NCI-H460 (cell line): ENCODE measurements at regions not wholly inside any gene's neighbourhood (a gene's known extent, or its start where the extent isn't known, plus 50 kb on each side); places are given as distances from the start of the nearest gene placed in this dataset.
A peak's percentile ranks its signal among the peaks of the same experiment; 100 is the strongest.
"Not testable (repeated sequence)": the region's sequence is repeated elsewhere in the genome, so short reads cannot be mapped to it uniquely, and the experiment has no call there.

ENCODE experiments used
- DNase-seq: peaks from one replicate; pipeline ENCODE4 v3.0.0-alpha.2; 2016; ENCODE audit warnings: low read depth; ENCODE audit errors: extremely low read depth

- no peak for DNase-seq
Measured at GRCh38 chr21:35512346-35512745, 463.2 kb upstream of the RUNX1 start.

GRCh38 chr21:35511696-35512162, 462.6 kb upstream of the RUNX1 start:
- no peak for DNase-seq

- no peak for DNase-seq
Measured at GRCh38 chr21:35510957-35511695, 462.0 kb upstream of the RUNX1 start.

GRCh38 chr21:35510294-35510693, 461.2 kb upstream of the RUNX1 start:
- no peak for DNase-seq

- no peak for DNase-seq
Measured at GRCh38 chr21:35509001-35509704, 460.1 kb upstream of the RUNX1 start.

- peak; percentile 7 for DNase-seq
Measured at GRCh38 chr21:35508139-35508888, 459.2 kb upstream of the RUNX1 start.

- DNase-seq, result no peak
Measured at GRCh38 chr21:35507181-35507759, 458.2 kb upstream of the RUNX1 start.

GRCh38 chr21:35506771-35507170, 457.7 kb upstream of the RUNX1 start:
- no peak for DNase-seq

- DNase-seq, result no peak
Measured at GRCh38 chr21:35506352-35506751, 457.2 kb upstream of the RUNX1 start.

- DNase-seq, result no peak
Measured at GRCh38 chr21:35504951-35505466, 455.9 kb upstream of the RUNX1 start.

- no peak for DNase-seq
Measured at GRCh38 chr21:35504277-35504676, 455.2 kb upstream of the RUNX1 start.

- DNase-seq, result no peak
Measured at GRCh38 chr21:35503671-35504070, 454.6 kb upstream of the RUNX1 start.

GRCh38 chr21:35502821-35503220, 453.7 kb upstream of the RUNX1 start:
- DNase-seq, result no peak

- not testable (repeated sequence) for DNase-seq
Measured at GRCh38 chr21:35497522-35497921, 448.4 kb upstream of the RUNX1 start.

GRCh38 chr21:35491920-35492678, 443.0 kb upstream of the RUNX1 start:
- DNase-seq, result no peak

GRCh38 chr21:35491114-35491513, 442.0 kb upstream of the RUNX1 start:
- DNase-seq, result no peak

GRCh38 chr21:35489389-35489980, 440.4 kb upstream of the RUNX1 start:
- DNase-seq, result no peak

GRCh38 chr21:35488946-35489345, 439.8 kb upstream of the RUNX1 start:
- no peak for DNase-seq

- DNase-seq, result no peak
Measured at GRCh38 chr21:35485364-35485763, 436.3 kb upstream of the RUNX1 start.

- no peak for DNase-seq
Measured at GRCh38 chr21:35484851-35485250, 435.7 kb upstream of the RUNX1 start.
